Sigmoid colon (tissue), 6 donors: ENCODE measurements at regions not wholly inside any gene's neighbourhood (a gene's known extent, or its start where the extent isn't known, plus 50 kb on each side); places are given as distances from the start of the nearest gene placed in this dataset.

Source experiments
- DNase-seq: peaks from one replicate; pipeline ENCODE4 v3.0.0-alpha.2; 2019
- H3K27ac ChIP-seq, 4 donors: fragments of 200-600 bp; sonication (generic); one replicate each; pipeline ENCODE4 v1.5.1; 2016 to 2019; ENCODE audit warnings: mild to moderate bottlenecking in 1 of 4
- H3K27me3 ChIP-seq, 3 donors: fragments of 200-600 bp; sonication (generic); one replicate each; pipeline ENCODE4 v1.5.1; 2019; ENCODE audit warnings: mild to moderate bottlenecking in 1 of 3
- H3K36me3 ChIP-seq, 4 donors: fragments of 200-600 bp; sonication (generic); one replicate each; pipeline ENCODE4 v1.5.1; 2016 to 2019
- H3K4me1 ChIP-seq, 4 donors: fragments of 200-600 bp; sonication (generic); one replicate each; pipeline ENCODE4 v1.5.1; 2017 to 2019
- H3K4me3 ChIP-seq, 4 donors: fragments of 200-600 bp; sonication (generic); one replicate each; pipeline ENCODE4 v1.5.1; 2017 to 2019; ENCODE audit warnings: mild to moderate bottlenecking in 2 of 4, moderate library complexity in 1 of 4
- H3K9me3 ChIP-seq, 4 donors: fragments of 200-600 bp in 3 of 4; sonication (generic) in 3 of 4; one replicate each; pipeline versions ENCODE4 v1.5.1 to v1.6.1; 2013 to 2019
- CTCF ChIP-seq, 4 experiments: fragments of 450-650 bp in 3 of 4; fragments of 200-600 bp in 1 of 4; IDR thresholded peaks; one replicate each; pipeline ENCODE4 v1.5.1; 2016 to 2019; ENCODE audit warnings: antibody characterized with exemption in 4 of 4, mild to moderate bottlenecking in 3 of 4, moderate library complexity in 2 of 4
- EP300 ChIP-seq, 4 donors: sonication (generic); formaldehyde crosslinking; IDR thresholded peaks; one replicate each; pipeline ENCODE4 v1.6.1; 2017; ENCODE audit warnings: antibody characterized with exemption in 4 of 4
- POLR2A ChIP-seq, 2 donors: fragments of 450-650 bp; IDR thresholded peaks; one replicate each; pipeline ENCODE4 v1.6.1; 2016; ENCODE audit warnings: antibody characterized with exemption in 2 of 2, mild to moderate bottlenecking in 2 of 2, moderate library complexity in 2 of 2
- POLR2AphosphoS5 ChIP-seq, 4 donors: sonication (generic); formaldehyde crosslinking; IDR thresholded peaks; one replicate each; pipeline ENCODE4 v1.6.1; 2017; ENCODE audit warnings: antibody characterized with exemption in 4 of 4
- WGBS, 2 donors: extraction: QIAGEN DNeasy Blood & Tissue Kit; methylation state at CpG; one replicate each; pipeline ENCODE4 v1.1.7; 2013; 5-methylcytosine and 5-hydroxymethylcytosine counted together
- intact Hi-C: fragments of 100-400 bp; cut with DNase I; formaldehyde crosslinking; loops from one replicate; pipeline ENCODE4 v1.15.1; 2023
- donor health status: healthy with polysubstance abuse.
- donor health status: healthy.

DNA sequence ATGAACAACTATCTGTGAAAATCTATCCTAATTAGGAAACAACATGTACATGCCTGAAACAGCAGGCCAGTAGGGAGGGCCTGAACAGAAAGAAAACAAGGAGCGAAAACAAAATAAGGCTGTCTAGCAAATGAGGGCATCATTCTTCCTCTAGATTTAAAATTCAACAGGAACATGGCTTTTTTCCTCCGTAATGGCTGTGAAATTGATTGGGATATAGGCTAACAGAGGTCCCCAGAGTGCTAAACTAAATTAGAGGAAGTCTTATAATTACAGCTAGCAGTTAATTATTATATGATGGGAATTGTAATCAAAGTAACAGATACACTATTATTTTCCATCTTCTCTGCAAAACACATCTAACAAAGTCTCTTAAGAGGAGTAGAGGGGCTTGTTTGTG, 51.7 kb upstream of the TIAM1 start:
- no peak for DNase-seq
- H3K36me3 ChIP-seq, result no peaks in the 10 kb centered on the region
- no peak for TF ChIP-seq POLR2AphosphoS5 (IDR thresholded peaks at IDR 0.05)
- TF ChIP-seq CTCF (IDR thresholded peaks at IDR 0.05), result no peak
- no peak for TF ChIP-seq POLR2A (IDR thresholded peaks at IDR 0.05)
- no peak for TF ChIP-seq EP300 (IDR thresholded peaks at IDR 0.05)
- no peak overlapping the region for H3K4me3 ChIP-seq
- no peaks in the 10 kb centered on the region for H3K27me3 ChIP-seq
- H3K4me1 ChIP-seq, result no peaks in the 10 kb centered on the region
- no peak overlapping the region for H3K27ac ChIP-seq
- no peaks in the 10 kb centered on the region for H3K9me3 ChIP-seq
- intact Hi-C loops, result no loop called here
- 90 to 92% methylated on average over 2 of the region's 2 CpGs for WGBS, 2 donors

DNA sequence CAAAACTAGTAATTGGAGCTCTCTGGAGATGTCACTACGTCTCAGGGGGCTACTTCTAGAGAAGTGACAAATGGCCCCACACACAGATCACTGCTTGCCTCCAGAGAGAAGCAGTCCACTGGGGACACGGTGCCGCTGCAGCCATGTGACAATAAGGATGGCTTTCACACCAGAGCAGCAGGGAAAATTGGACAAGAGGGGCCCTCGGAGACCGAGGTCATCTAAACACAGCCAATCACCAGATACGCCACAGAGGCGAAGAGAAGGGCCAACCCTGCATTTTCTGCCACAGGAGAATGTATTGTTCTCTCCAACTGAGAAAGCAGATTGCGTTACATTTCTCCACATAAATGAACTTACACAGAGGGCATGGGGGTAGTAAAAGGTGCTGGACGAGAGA, 51.2 kb upstream of the TIAM1 start:
- WGBS, 2 donors, result 77 to 92% methylated on average over 9 of the region's 9 CpGs
- Histone ChIP-seq H3K36me3 (no peaks in the 10 kb centered on the region), H3K9me3 (no peaks in the 10 kb centered on the region), H3K27me3 (no peaks in the 10 kb centered on the region), H3K4me1 (no peaks in the 10 kb centered on the region), H3K27ac (no peak overlapping the region), H3K4me3 (no peak overlapping the region)
- TF ChIP-seq EP300 (IDR thresholded peaks at IDR 0.05) (no peak), POLR2A (IDR thresholded peaks at IDR 0.05) (no peak), CTCF (IDR thresholded peaks at IDR 0.05) (no peak), POLR2AphosphoS5 (IDR thresholded peaks at IDR 0.05) (no peak)
- intact Hi-C loops, result no loop called here
- DNase-seq, result no peak

DNA sequence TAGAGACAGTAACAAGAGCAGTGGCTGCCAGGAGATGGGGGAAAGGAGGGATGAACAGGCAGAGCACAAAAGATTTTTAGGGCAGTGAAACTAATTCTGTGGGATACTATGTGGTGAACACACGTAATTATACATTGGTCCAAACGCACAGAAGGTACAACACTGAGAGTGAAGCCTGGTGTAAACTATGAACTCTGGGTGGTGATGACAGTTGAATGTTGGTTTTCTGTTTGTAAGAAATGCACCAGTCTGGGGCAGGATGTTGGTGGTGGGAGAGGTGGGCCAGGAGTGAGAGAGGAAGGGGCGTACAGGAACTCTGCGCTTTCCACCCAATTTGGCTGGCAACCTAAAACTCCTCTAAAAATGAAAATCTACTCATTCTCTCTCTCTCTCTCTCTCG, 50.2 kb upstream of the TIAM1 start:
- Histone ChIP-seq H3K9me3 (no peaks in the 10 kb centered on the region), H3K27me3 (no peaks in the 10 kb centered on the region), H3K36me3 (no peaks in the 10 kb centered on the region), H3K4me1 (no peaks in the 10 kb centered on the region), H3K4me3 (no peak overlapping the region), H3K27ac (no peak overlapping the region)
- TF ChIP-seq POLR2AphosphoS5 (IDR thresholded peaks at IDR 0.05) (no peak), CTCF (IDR thresholded peaks at IDR 0.05) (no peak), POLR2A (IDR thresholded peaks at IDR 0.05) (no peak), EP300 (IDR thresholded peaks at IDR 0.05) (no peak)
- no peak for DNase-seq
- 68 to 90% methylated on average over 5 of the region's 5 CpGs for WGBS, 2 donors
- intact Hi-C loops, result no loop called here
